Fibroblast of skin of left quadriceps (primary cell): ENCODE measurements at regions not wholly inside any gene's neighbourhood (a gene's known extent, or its start where the extent isn't known, plus 50 kb on each side); places are given as distances from the start of the nearest gene placed in this dataset.

Source experiments
- DNase-seq, 2 experiments: peaks; one replicate each; pipeline ENCODE4 v3.0.0-alpha.2; 2013; ENCODE audit warnings: low read depth in 2 of 2

- DNase-seq, result no peak
These were observed 67.9 kb upstream of the API5 start for GRCh38 chr11:43243927-43244326.

GRCh38 chr11:43245466-43245865 lies 66.3 kb upstream of the API5 start:
- DNase-seq, result no peak

- DNase-seq, result no peak
These were observed 61.5 kb upstream of the API5 start for GRCh38 chr11:43250309-43250708.

- no peak for DNase-seq
These were observed 50.0 kb upstream of the API5 start for GRCh38 chr11:43261775-43262174.
